ENCODE measurements at regions not wholly inside any gene's neighbourhood (a gene's known extent, or its start where the extent isn't known, plus 50 kb on each side); places are given as distances from the start of the nearest gene placed in this dataset.
"Not testable (repeated sequence)": the region's sequence is repeated elsewhere in the genome, so short reads cannot be mapped to it uniquely, and the experiment has no call there.

GRCh38 chr4:62448911-62449310 lies 1248.8 kb downstream of the ADGRL3 start:
- H3K4me3 Mint-ChIP-seq (ENCODE audit: low read depth, unreplicated experiment), result no peak overlapping the region
- H3K27ac Mint-ChIP-seq (ENCODE audit: unreplicated experiment), result no peak overlapping the region
- H3K4me1 Mint-ChIP-seq (ENCODE audit: low read depth, unreplicated experiment), result no peaks in the 10 kb centered on the region
- no peak for TF ChIP-seq CTCF (IDR thresholded peaks at IDR 0.05; ENCODE audit: unreplicated experiment)
- intact Hi-C loops (cut with micrococcal nuclease; ENCODE audit: unreplicated experiment), result no loop called here
- H3K9me3 Mint-ChIP-seq (ENCODE audit: low read depth, unreplicated experiment), result peaks cover 3% of the 10 kb centered on the region
- DNase-seq, result no peak
- H3K36me3 Mint-ChIP-seq (ENCODE audit: insufficient read depth, unreplicated experiment), result no peaks in the 10 kb centered on the region
- CTCF ChIA-PET, result no interaction called here
- H3K27me3 Mint-ChIP-seq (ENCODE audit: unreplicated experiment), result no peaks in the 10 kb centered on the region
- BruUV-seq (replicated peaks), result no TSS peak

- H3K9me3 Mint-ChIP-seq (ENCODE audit: low read depth, unreplicated experiment), result peaks cover 7% of the 10 kb centered on the region
- H3K4me3 Mint-ChIP-seq (ENCODE audit: low read depth, unreplicated experiment), result no peak overlapping the region
- intact Hi-C loops (cut with micrococcal nuclease; ENCODE audit: unreplicated experiment), result no loop called here
- CTCF ChIA-PET, result no interaction called here
- no peak overlapping the region for H3K27ac Mint-ChIP-seq (ENCODE audit: unreplicated experiment)
- no peaks in the 10 kb centered on the region for H3K27me3 Mint-ChIP-seq (ENCODE audit: unreplicated experiment)
- no peak for TF ChIP-seq CTCF (IDR thresholded peaks at IDR 0.05; ENCODE audit: unreplicated experiment)
- H3K4me1 Mint-ChIP-seq (ENCODE audit: low read depth, unreplicated experiment), result no peaks in the 10 kb centered on the region
- DNase-seq, result no peak
- no peaks in the 10 kb centered on the region for H3K36me3 Mint-ChIP-seq (ENCODE audit: insufficient read depth, unreplicated experiment)
- no TSS peak for BruUV-seq (replicated peaks)
Measured at GRCh38 chr4:62439051-62439450, 1238.9 kb downstream of the ADGRL3 start.

- intact Hi-C loops (cut with micrococcal nuclease; ENCODE audit: unreplicated experiment), result no loop called here
- no TSS peak for BruUV-seq (replicated peaks)
- no peak overlapping the region for H3K4me3 Mint-ChIP-seq (ENCODE audit: low read depth, unreplicated experiment)
- no peak for TF ChIP-seq CTCF (IDR thresholded peaks at IDR 0.05; ENCODE audit: unreplicated experiment)
- H3K36me3 Mint-ChIP-seq (ENCODE audit: insufficient read depth, unreplicated experiment), result no peaks in the 10 kb centered on the region
- no peak for DNase-seq
- no peaks in the 10 kb centered on the region for H3K4me1 Mint-ChIP-seq (ENCODE audit: low read depth, unreplicated experiment)
- H3K27me3 Mint-ChIP-seq (ENCODE audit: unreplicated experiment), result no peaks in the 10 kb centered on the region
- H3K9me3 Mint-ChIP-seq (ENCODE audit: low read depth, unreplicated experiment), result peaks cover 4% of the 10 kb centered on the region
- H3K27ac Mint-ChIP-seq (ENCODE audit: unreplicated experiment), result no peak overlapping the region
- CTCF ChIA-PET, result interaction anchor here (0.5 kb wide), 1 partner anchor 1898 kb away, joined by 3 read pairs; no protein-coding TSS in a partner anchor
Measured at GRCh38 chr4:62434921-62435320, 1234.8 kb downstream of the ADGRL3 start.

- H3K36me3 Mint-ChIP-seq (ENCODE audit: insufficient read depth, unreplicated experiment); H3K9me3 Mint-ChIP-seq (ENCODE audit: low read depth, unreplicated experiment); H3K4me3 Mint-ChIP-seq (ENCODE audit: low read depth, unreplicated experiment); CTCF ChIA-PET; BruUV-seq (replicated peaks); DNase-seq; H3K4me1 Mint-ChIP-seq (ENCODE audit: low read depth, unreplicated experiment); intact Hi-C loops (cut with micrococcal nuclease; ENCODE audit: unreplicated experiment); H3K27ac Mint-ChIP-seq (ENCODE audit: unreplicated experiment); H3K27me3 Mint-ChIP-seq (ENCODE audit: unreplicated experiment): not testable (repeated sequence)
Measured at GRCh38 chr4:62431513-62432231, 1231.5 kb downstream of the ADGRL3 start.

- no TSS peak for BruUV-seq (replicated peaks)
- CTCF ChIA-PET, result no interaction called here
- H3K4me1 Mint-ChIP-seq (ENCODE audit: low read depth, unreplicated experiment), result no peaks in the 10 kb centered on the region
Measured at GRCh38 chr4:62429297-62429696, 1229.2 kb downstream of the ADGRL3 start.

More at GRCh38 chr4:62429297-62429696, 1229.2 kb downstream of the ADGRL3 start:
- Mint-ChIP-seq H3K27ac (ENCODE audit: unreplicated experiment) (no peak overlapping the region), H3K36me3 (ENCODE audit: insufficient read depth, unreplicated experiment) (no peaks in the 10 kb centered on the region), H3K9me3 (ENCODE audit: low read depth, unreplicated experiment) (peaks cover 7% of the 10 kb centered on the region), H3K4me3 (ENCODE audit: low read depth, unreplicated experiment) (no peak overlapping the region), H3K27me3 (ENCODE audit: unreplicated experiment) (no peaks in the 10 kb centered on the region)
- DNase-seq, result no peak
- no peak for TF ChIP-seq CTCF (IDR thresholded peaks at IDR 0.05; ENCODE audit: unreplicated experiment)
- intact Hi-C loops (cut with micrococcal nuclease; ENCODE audit: unreplicated experiment), result no loop called here
